Bronchial epithelial cell (primary cell): ENCODE measurements at regions not wholly inside any gene's neighbourhood (a gene's known extent, or its start where the extent isn't known, plus 50 kb on each side); places are given as distances from the start of the nearest gene placed in this dataset.

Experiments
- DNase-seq: peaks from one replicate; pipeline ENCODE4 v3.0.0-alpha.2; 2010; ENCODE audit warnings: low read depth
- FAIRE-seq: peaks from 2 replicates; lab custom pipeline; 2011; peaks lifted over from hg19 to GRCh38; lab: Jason Lieb, UNC
- H3K27me3 ChIP-seq: 2 replicates; pipeline ENCODE4 v1.5.1; 2011; ENCODE audit warnings: low read length; ENCODE audit not compliant: control insufficient read depth, insufficient read depth
- H3K36me3 ChIP-seq: 2 replicates; pipeline ENCODE4 v1.5.1; 2011; ENCODE audit warnings: low read length; ENCODE audit not compliant: control insufficient read depth, insufficient read depth
- H3K4me3 ChIP-seq: 2 replicates; pipeline ENCODE4 v1.5.1; 2011; ENCODE audit warnings: mild to moderate bottlenecking, low read depth, low read length, control low read depth
- CTCF ChIP-seq: IDR thresholded peaks from 2 replicates; pipeline ENCODE4 v1.5.1; 2011; ENCODE audit warnings: mild to moderate bottlenecking, moderate library complexity, low read length, control low read depth, inconsistent platforms; ENCODE audit not compliant: insufficient read depth, severe bottlenecking

- Histone ChIP-seq H3K27me3 (no peaks in the 10 kb centered on the region), H3K36me3 (no peaks in the 10 kb centered on the region), H3K4me3 (no peak overlapping the region)
- no peak for TF ChIP-seq CTCF
- FAIRE-seq, result no peak
- DNase-seq, result no peak
These were observed 50.4 kb upstream of the SOD1 start for GRCh38 chr21:31609081-31609480.

GRCh38 chr21:31607791-31608190 is 51.7 kb upstream of the SOD1 start:
- Histone ChIP-seq H3K36me3 (no peaks in the 10 kb centered on the region), H3K27me3 (no peaks in the 10 kb centered on the region), H3K4me3 (no peak overlapping the region)
- no peak for TF ChIP-seq CTCF
- FAIRE-seq, result no peak
- DNase-seq, result no peak

GRCh38 chr21:31606081-31606874 is 53.2 kb upstream of the SOD1 start:
- DNase-seq (peak; percentile 59), FAIRE-seq (no peak)
- TF ChIP-seq CTCF, result no peak
- Histone ChIP-seq H3K36me3 (no peaks in the 10 kb centered on the region), H3K27me3 (no peaks in the 10 kb centered on the region), H3K4me3 (no peak overlapping the region)

- peak; percentile 48 for DNase-seq
- no peaks in the 10 kb centered on the region for H3K27me3 ChIP-seq
- no peak for FAIRE-seq
- H3K36me3 ChIP-seq, result no peaks in the 10 kb centered on the region
- TF ChIP-seq CTCF, result peak; percentile 71
- H3K4me3 ChIP-seq, result no peak overlapping the region
These were observed 54.8 kb upstream of the SOD1 start for GRCh38 chr21:31604591-31605190.

GRCh38 chr21:31599563-31599962 is 59.9 kb upstream of the SOD1 start:
- no peak for TF ChIP-seq CTCF
- DNase-seq, result no peak
- H3K27me3 ChIP-seq, result no peaks in the 10 kb centered on the region
- no peaks in the 10 kb centered on the region for H3K36me3 ChIP-seq
- FAIRE-seq, result no peak
- H3K4me3 ChIP-seq, result no peak overlapping the region
